ENCODE measurements at regions not wholly inside any gene's neighbourhood (a gene's known extent, or its start where the extent isn't known, plus 50 kb on each side); places are given as distances from the start of the nearest gene placed in this dataset.

GRCh38 chr1:90507173-90507572, 209.9 kb downstream of the BARHL2 start:
- no peak for DNase-seq
- no peak for ATAC-seq
- intact Hi-C loops (cut with DNase I, micrococcal nuclease): no loop called here

GRCh38 chr1:90505806-90506205, 211.3 kb downstream of the BARHL2 start:
- ATAC-seq: no peak
- no peak for DNase-seq
- intact Hi-C loops (cut with DNase I, micrococcal nuclease): no loop called here

GRCh38 chr1:90504509-90504908, 212.6 kb downstream of the BARHL2 start:
- intact Hi-C loops (cut with DNase I, micrococcal nuclease): no loop called here
- ATAC-seq (no peak), DNase-seq (no peak)

DNA sequence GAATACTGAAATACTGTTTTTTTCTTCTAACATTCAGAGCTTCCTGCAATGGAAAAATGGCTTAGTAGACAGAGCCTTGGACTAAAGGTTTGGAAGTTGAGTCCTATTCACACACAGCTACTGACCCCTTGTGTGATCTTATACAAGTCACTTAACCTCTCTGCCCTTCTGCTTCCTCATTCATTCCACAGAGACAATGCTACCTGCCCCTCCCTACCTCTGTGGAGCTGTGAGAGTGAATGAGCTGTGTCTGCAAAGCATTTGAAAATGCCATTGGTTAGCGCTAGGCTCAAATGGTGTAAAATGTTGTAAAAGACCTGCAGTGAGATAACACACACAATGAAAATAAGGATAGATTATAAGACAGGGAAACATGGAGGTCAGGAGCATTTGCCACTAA, 214.4 kb downstream of the BARHL2 start:
- peak; percentile 91 for ATAC-seq
- no peak for DNase-seq
- intact Hi-C loops (cut with DNase I, micrococcal nuclease): no loop called here

- intact Hi-C loops (cut with DNase I, micrococcal nuclease): no loop called here
These were observed 214.9 kb downstream of the BARHL2 start for GRCh38 chr1:90502194-90502593.

DNA sequence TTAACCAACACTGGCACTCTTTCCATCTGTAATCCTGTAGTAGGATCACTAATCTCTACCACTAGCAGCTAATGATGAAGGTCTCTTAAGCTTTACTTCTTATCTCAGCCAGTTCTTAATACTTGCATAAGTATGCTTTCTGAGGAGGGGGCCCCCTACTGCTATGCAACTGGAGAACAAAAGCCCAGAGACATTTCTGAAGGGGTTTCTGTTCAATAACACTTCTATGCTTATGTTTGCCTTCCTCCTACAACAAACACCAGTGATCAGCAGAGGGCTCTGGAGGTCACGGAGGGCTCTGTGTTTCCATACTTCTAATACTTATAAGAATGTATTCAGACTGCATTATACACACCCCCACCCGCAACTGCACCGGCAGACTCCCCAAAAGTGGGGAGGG, 215.8 kb downstream of the BARHL2 start:
- intact Hi-C loops (cut with DNase I, micrococcal nuclease): no loop called here
- DNase-seq (no peak), ATAC-seq (no peak)

More at GRCh38 chr1:90502194-90502593, 214.9 kb downstream of the BARHL2 start:
- no peak for DNase-seq
- no peak for ATAC-seq

DNA sequence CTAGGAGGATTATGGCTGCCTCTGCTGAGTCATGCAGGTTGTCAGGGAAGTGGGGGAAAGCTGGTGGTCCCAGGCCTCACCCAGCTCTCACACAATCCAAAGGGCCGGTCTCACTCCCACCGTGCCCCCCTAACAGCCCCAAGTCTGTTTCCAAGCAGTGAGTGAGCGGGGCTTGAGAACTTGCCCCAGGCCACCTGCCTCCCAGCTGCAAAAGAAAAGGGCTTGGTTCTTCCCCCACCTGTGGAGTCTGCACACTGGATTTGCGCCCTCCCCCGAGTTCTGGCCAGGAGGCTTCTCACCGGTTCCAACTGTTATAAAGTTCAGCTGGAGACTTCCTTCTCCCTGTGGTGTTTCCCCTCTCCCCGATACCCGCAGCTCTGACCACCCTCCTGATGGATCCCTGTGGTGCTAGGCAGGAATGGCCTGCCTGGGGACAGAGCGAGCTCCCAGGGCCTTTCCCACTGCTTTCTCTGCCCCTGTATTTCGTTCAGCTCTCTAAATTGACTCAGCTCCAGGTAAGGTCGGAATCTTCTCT, 222.3 kb downstream of the BARHL2 start:
- DNase-seq (no peak), ATAC-seq (no peak)
- intact Hi-C loops (cut with DNase I, micrococcal nuclease): no loop called here

- ATAC-seq: no peak
- intact Hi-C loops (cut with DNase I, micrococcal nuclease): no loop called here
These were observed 228.7 kb downstream of the BARHL2 start for GRCh38 chr1:90488451-90488850.

DNA sequence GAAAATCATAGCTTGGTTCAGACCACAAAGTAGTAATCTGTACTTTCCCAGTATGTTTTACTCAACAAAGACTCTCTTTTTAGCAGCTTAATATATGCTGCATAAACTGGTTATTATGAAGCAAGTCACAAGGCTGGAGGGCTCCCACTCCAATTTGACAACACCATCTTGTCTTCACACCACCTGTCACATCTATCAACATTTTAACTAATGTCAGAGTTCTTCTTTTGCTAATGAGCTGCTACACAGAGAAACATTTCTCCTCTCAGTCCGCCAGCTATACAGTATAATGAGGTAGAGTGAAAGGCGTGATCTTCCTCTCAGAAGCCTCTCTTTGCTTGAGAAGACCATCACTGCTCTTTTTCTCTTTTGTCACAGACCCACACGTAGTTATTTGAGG, 230.1 kb downstream of the BARHL2 start:
- ATAC-seq (no peak), DNase-seq (no peak)
- intact Hi-C loops (cut with DNase I, micrococcal nuclease): no loop called here

More at GRCh38 chr1:90488451-90488850, 228.7 kb downstream of the BARHL2 start:
- no peak for DNase-seq

DNA sequence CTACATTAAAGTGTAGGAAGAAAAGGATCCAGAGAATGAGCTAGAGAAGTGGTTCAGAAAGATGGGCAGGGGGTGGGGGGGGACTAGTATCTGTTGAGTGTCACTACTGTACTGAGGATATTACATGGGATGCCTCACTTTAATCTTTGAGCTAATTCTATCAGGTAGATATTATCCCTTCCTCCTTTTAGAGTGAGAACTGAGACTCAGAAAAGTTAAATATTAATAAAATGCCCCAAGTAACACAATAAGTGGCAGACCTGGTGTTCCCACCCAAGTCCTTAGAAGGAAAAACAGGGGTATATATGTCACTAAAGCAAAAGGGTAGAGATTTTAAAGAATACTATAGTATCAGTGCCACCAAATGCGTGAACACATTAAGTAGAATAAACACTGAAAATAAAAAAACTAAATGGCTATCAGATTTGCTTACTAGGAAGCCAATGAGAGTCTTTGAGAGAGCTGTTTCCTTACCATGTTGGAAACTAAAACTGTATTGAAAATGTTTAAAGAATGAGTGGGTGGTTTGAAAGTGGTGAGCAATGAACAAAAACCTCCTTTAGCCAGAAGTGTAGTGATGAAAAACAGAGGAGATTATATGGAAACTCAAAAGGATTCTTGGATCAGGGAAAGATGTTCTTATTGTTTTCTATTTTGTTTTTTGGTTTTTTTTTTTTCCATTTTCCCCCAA, 230.8 kb downstream of the BARHL2 start:
- no peak for ATAC-seq

GRCh38 chr1:90480271-90480835, 236.7 kb downstream of the BARHL2 start:
- intact Hi-C loops (cut with DNase I, micrococcal nuclease): no loop called here
- no peak for ATAC-seq

More for the DNA sequence above, 230.8 kb downstream of the BARHL2 start:
- intact Hi-C loops (cut with DNase I, micrococcal nuclease): no loop called here
- DNase-seq: no peak

DNA sequence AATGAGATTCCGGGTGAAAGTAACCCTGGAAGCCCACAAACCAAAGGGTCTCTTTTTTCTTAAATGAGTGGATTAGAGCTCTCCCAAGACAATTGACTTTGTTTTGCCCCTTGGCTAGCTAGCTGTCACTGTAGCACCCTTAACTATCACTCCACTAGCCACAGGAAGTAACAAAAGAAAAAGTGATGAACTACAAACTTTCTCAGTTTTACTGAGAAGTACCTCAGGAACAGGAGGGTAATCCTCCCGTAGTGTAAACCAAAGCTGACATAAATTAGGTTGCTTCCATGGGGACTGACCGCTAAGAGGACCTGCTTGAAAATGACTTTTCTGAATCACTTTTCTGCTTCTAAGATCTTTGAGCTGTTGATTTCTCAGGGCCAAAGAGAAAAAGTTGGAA, 240.1 kb downstream of the BARHL2 start:
- DNase-seq: no peak
- intact Hi-C loops (cut with DNase I, micrococcal nuclease): no loop called here
- ATAC-seq: no peak

More at GRCh38 chr1:90480271-90480835, 236.7 kb downstream of the BARHL2 start:
- no peak for DNase-seq

DNA sequence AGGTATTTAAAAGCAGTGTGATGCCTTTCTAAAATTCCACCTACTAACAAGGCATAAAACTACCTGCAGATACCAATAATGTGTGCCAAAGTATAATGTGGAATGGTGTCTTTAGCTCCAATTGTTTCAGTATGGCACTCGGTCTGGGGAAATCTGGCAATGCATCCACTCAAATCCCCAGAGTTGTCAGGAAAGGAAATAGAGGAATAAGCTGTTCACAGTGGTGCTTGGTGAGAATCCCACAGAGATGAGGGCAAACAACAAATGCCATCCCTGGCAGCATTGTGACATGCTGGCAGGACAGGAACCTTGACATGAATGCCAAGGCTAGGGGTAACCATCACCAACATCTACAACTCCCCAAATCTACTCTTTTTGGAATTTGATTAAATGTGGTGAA, 240.7 kb downstream of the BARHL2 start:
- ATAC-seq: no peak
- intact Hi-C loops (cut with DNase I, micrococcal nuclease): no loop called here
- no peak for DNase-seq

- ATAC-seq (no peak), DNase-seq (no peak)
- intact Hi-C loops (cut with DNase I, micrococcal nuclease): no loop called here
These were observed 241.5 kb downstream of the BARHL2 start for GRCh38 chr1:90475631-90476030.

- intact Hi-C loops (cut with DNase I, micrococcal nuclease): no loop called here
These were observed 242.4 kb downstream of the BARHL2 start for GRCh38 chr1:90474731-90475130.

DNA sequence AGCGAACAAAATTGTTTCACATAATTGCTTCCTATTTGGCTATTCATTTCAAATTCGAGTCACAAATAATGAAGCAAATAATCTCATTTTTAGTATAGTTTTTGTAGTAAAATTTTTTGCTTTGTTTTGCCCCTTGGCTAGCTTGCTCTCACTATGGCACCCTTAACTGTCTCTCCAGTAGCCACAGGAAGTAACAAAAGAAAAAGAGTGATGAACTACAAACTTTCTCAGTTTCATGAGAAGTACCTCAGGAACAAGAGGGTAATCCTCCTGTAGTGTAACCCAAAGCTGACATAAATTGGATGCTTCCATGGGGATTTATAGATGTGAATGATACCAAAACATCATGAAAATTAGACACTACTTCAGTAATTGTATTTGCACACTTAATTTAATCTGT, 242.9 kb downstream of the BARHL2 start:
- intact Hi-C loops (cut with DNase I, micrococcal nuclease): no loop called here
- ATAC-seq: no peak
- no peak for DNase-seq

More at GRCh38 chr1:90474731-90475130, 242.4 kb downstream of the BARHL2 start:
- DNase-seq: no peak
- no peak for ATAC-seq

DNA sequence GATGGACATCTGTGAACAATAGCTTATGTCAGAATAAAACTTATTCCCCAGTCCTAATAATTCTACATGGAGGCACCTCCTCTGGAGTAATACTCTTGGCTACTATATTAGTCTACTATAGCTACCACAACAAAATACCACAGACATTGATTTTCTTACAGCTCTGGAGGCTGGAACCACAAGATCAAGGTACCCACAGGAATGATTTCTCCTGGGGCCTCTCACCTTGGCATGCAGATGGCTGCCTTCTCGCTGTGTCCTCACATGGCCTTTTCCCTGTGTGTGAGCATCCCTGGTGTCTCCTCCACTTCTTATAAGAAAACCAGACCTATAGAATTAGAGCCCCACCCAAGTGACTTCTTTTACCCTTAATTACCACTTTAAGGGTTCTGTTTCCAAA, 244.3 kb downstream of the BARHL2 start:
- DNase-seq (no peak), ATAC-seq (no peak)
- intact Hi-C loops (cut with DNase I, micrococcal nuclease): no loop called here

DNA sequence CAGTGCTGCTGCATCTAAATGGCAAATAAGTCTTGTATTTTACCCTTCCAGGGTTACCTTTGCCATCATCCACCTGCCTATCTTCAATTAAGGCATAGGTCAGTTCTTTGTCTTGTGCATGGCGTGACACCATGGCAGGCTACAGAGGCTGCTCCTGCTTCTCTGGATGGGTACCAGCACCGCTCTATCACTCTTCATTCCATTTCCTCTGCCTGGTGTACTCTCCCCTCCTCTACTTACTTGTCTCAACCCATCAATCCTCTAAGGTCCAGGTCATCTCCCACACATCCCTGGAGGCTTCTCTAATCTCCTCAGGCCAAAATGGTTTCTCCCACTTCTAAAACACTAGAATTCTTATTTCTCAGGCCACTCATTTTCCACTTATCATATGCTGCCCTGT, 257.5 kb downstream of the BARHL2 start:
- ATAC-seq (no peak), DNase-seq (no peak)
- intact Hi-C loops (cut with DNase I, micrococcal nuclease): no loop called here

DNA sequence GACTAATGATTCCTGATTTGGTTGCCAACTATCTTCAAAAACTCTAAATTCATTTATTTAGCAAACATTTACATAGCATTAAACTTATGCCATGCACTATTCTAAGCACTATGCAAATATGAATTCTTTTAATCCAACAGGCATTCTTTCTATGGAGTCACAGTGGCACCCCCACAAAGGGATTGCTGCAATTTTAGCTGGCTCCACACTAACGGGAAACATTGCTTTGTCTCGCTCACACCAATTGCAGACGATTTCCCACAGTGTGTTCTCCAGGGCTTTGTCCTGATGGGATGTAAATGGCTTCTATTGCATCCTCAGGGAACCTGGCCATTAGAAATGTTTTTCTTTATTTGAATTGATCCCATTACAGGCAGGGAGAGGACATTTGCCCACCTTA, 259.1 kb downstream of the BARHL2 start:
- ATAC-seq (no peak), DNase-seq (no peak)
- intact Hi-C loops (cut with DNase I, micrococcal nuclease): no loop called here

GRCh38 chr1:90452491-90452890, 264.6 kb downstream of the BARHL2 start:
- DNase-seq (no peak), ATAC-seq (no peak)
- intact Hi-C loops (cut with DNase I, micrococcal nuclease): no loop called here

DNA sequence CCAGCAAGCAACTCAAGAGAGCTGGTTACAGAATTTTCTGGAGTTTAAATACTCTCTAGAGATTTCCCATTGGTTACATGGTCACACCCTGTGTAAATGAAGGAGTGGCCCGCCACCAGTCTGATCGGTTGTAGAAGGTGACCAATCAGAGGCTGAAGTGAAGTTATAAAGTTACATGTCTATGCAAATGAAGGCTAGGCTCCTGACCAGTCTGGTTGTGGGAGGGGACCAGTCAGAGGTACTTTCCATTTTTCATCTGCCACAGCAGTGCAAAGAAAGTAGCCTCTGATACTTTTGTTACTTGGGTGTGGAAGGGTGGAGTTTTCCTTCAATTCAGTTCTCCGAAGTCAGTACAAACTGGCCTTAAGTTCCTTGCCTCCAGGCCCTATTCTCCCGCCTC, 273.7 kb downstream of the BARHL2 start:
- DNase-seq (no peak), ATAC-seq (peak; percentile 52)
- intact Hi-C loops (cut with DNase I, micrococcal nuclease): no loop called here

Data from left colon (tissue), 2 donors.